Mucosa of descending colon (tissue), 3 donors: ENCODE measurements at regions not wholly inside any gene's neighbourhood (a gene's known extent, or its start where the extent isn't known, plus 50 kb on each side); places are given as distances from the start of the nearest gene placed in this dataset.

Source experiments
- ATAC-seq: fragments of 200-7000 bp; cut with Tn5 transposase; one replicate; pipeline ENCODE4 v1.9.1; 2020; ENCODE audit warnings: mild to moderate bottlenecking, moderate library complexity
- DNase-seq, 3 donors: peaks; one replicate each; pipeline ENCODE4 v3.0.0-alpha.2; 2020
- H3K36me3 ChIP-seq: fragments of 200-600 bp; one replicate; pipeline ENCODE4 v1.8.0; 2021; ENCODE audit warnings: low read depth, mild to moderate bottlenecking
- H3K4me1 ChIP-seq: fragments of 200-600 bp; one replicate; pipeline ENCODE4 v1.8.0; 2021; ENCODE audit warnings: low read depth, mild to moderate bottlenecking
- H3K4me3 ChIP-seq: fragments of 200-600 bp; one replicate; pipeline ENCODE4 v1.8.0; 2021; ENCODE audit warnings: mild to moderate bottlenecking
- H3K9me3 ChIP-seq: fragments of 200-600 bp; one replicate; pipeline ENCODE4 v1.8.0; 2021; ENCODE audit warnings: mild to moderate bottlenecking
- CTCF ChIP-seq: fragments of 200-600 bp; IDR thresholded peaks from one replicate; pipeline ENCODE4 v1.8.0; 2022; ENCODE audit warnings: antibody characterized with exemption, mild to moderate bottlenecking
- intact Hi-C, 2 donors: fragments of 100-400 bp; cut with DNase I in 1 of 2; cut with micrococcal nuclease in 1 of 2; formaldehyde crosslinking; loops; one replicate each; pipeline versions ENCODE4 v1.11.0 to v1.11.1; 2022; cut with DNase I, micrococcal nuclease
- donor health status: DM: no; HTN: no; CAD: no; lungs with moderate emphysema.
- donor health status: DM: no; HTN: no; CAD: no.
- donor health status: DM: no; HTN: yes; CAD: no.

- no peaks in the 10 kb centered on the region for H3K9me3 ChIP-seq
- ATAC-seq (no peak), DNase-seq (no peak)
- no peak for TF ChIP-seq CTCF
- H3K4me1 ChIP-seq: no peaks in the 10 kb centered on the region
- intact Hi-C loops: no loop called here
- no peaks in the 10 kb centered on the region for H3K36me3 ChIP-seq
- no peak overlapping the region for H3K4me3 ChIP-seq
Measured at GRCh38 chr5:57698086-57698485, 215.5 kb upstream of the ACTBL2 start.

GRCh38 chr5:57696825-57697570 lies 214.4 kb upstream of the ACTBL2 start:
- no peaks in the 10 kb centered on the region for H3K36me3 ChIP-seq
- intact Hi-C loops: no loop called here
- H3K4me3 ChIP-seq: no peak overlapping the region
- no peak for ATAC-seq
- no peaks in the 10 kb centered on the region for H3K4me1 ChIP-seq
- no peak for TF ChIP-seq CTCF
- H3K9me3 ChIP-seq: no peaks in the 10 kb centered on the region
- no peak for DNase-seq

GRCh38 chr5:57696389-57696769 lies 213.8 kb upstream of the ACTBL2 start:
- H3K9me3 ChIP-seq: no peaks in the 10 kb centered on the region

GRCh38 chr5:57695706-57696388 lies 213.2 kb upstream of the ACTBL2 start:
- DNase-seq (no peak), ATAC-seq (no peak)
- Histone ChIP-seq H3K9me3 (no peaks in the 10 kb centered on the region), H3K4me3 (no peak overlapping the region), H3K36me3 (no peaks in the 10 kb centered on the region), H3K4me1 (no peaks in the 10 kb centered on the region)
- TF ChIP-seq CTCF: no peak
- intact Hi-C loops: no loop called here

More at GRCh38 chr5:57696389-57696769, 213.8 kb upstream of the ACTBL2 start:
- Histone ChIP-seq H3K4me3 (no peak overlapping the region), H3K4me1 (no peaks in the 10 kb centered on the region), H3K36me3 (no peaks in the 10 kb centered on the region)
- ATAC-seq (no peak), DNase-seq (no peak)
- no peak for TF ChIP-seq CTCF
- intact Hi-C loops: no loop called here

- DNase-seq: no peak
Measured at GRCh38 chr5:57695179-57695578, 212.6 kb upstream of the ACTBL2 start.

More at GRCh38 chr5:57695179-57695578, 212.6 kb upstream of the ACTBL2 start:
- H3K4me1 ChIP-seq: no peaks in the 10 kb centered on the region
- TF ChIP-seq CTCF: no peak
- no peaks in the 10 kb centered on the region for H3K36me3 ChIP-seq
- H3K4me3 ChIP-seq: no peak overlapping the region
- no peak for ATAC-seq
- intact Hi-C loops: no loop called here
- H3K9me3 ChIP-seq: no peaks in the 10 kb centered on the region
